ENCODE measurements at regions not wholly inside any gene's neighbourhood (a gene's known extent, or its start where the extent isn't known, plus 50 kb on each side); places are given as distances from the start of the nearest gene placed in this dataset.
"Not testable (repeated sequence)": the region's sequence is repeated elsewhere in the genome, so short reads cannot be mapped to it uniquely, and the experiment has no call there.

GRCh38 chr17:20843799-20844553, 198.8 kb downstream of the USP22 start:
- TF ChIP-seq POLR2AphosphoS5 (IDR thresholded peaks at IDR 0.05; ENCODE audit: insufficient read depth, low read depth, low read length); CTCF (IDR thresholded peaks at IDR 0.05; ENCODE audit: extremely low read depth in 1 of 2, insufficient read depth in 1 of 2, low read depth in 1 of 2, low read length in 2 of 2); FOS (IDR thresholded peaks at IDR 0.05; ENCODE audit: borderline replicate concordance, insufficient read depth, low read length); POLR2A (IDR thresholded peaks at IDR 0.05; ENCODE audit: low read depth, low read length); EZH2 (IDR thresholded peaks at IDR 0.05; ENCODE audit: borderline replicate concordance, low read depth, low read length, severe bottlenecking); JUN (IDR thresholded peaks at IDR 0.05; ENCODE audit: borderline replicate concordance, insufficient read depth, insufficient read length, low read depth): not testable (repeated sequence)

All from endothelial cell of umbilical vein (primary cell).